Neural progenitor cell (in vitro differentiated cells): ENCODE measurements at regions not wholly inside any gene's neighbourhood (a gene's known extent, or its start where the extent isn't known, plus 50 kb on each side); places are given as distances from the start of the nearest gene placed in this dataset.

Source experiments
- CTCF ChIP-seq: fragments of 200-600 bp; sonication (generic); IDR thresholded peaks from 2 replicates; pipeline ENCODE4 v1.5.1; 2017; ENCODE audit warnings: antibody characterized with exemption, mild to moderate bottlenecking
- EZH2 ChIP-seq: fragments of 200-600 bp; sonication (generic); IDR thresholded peaks from 2 replicates; pipeline ENCODE4 v1.6.1; 2017; ENCODE audit warnings: antibody characterized with exemption, mild to moderate bottlenecking, moderate library complexity
- EZH2phosphoT487 ChIP-seq: fragments of 200-600 bp; sonication (generic); IDR thresholded peaks from 2 replicates; pipeline ENCODE4 v1.6.1; 2017; ENCODE audit warnings: antibody characterized with exemption

- TF ChIP-seq CTCF = no peak
- TF ChIP-seq EZH2phosphoT487 = no peak
- no peak for TF ChIP-seq EZH2
These were observed 642.5 kb upstream of the SGCD start for GRCh38 chr5:155684417-155684816.
